OCI-LY3 (cell line): ENCODE measurements at regions not wholly inside any gene's neighbourhood (a gene's known extent, or its start where the extent isn't known, plus 50 kb on each side); places are given as distances from the start of the nearest gene placed in this dataset.

Experiments used
- H2AFZ ChIP-seq: fragments of 200-600, 300-600 bp; shearing (Covaris generic); 2 replicates; pipeline ENCODE4 v1.6.0; 2014; ENCODE audit warnings: antibody characterized with exemption, low read depth, low read length
- H3K27ac ChIP-seq: fragments of 200-600, 300-600 bp; sonication (generic); 2 replicates; pipeline ENCODE4 v1.5.1; 2014; ENCODE audit warnings: mild to moderate bottlenecking, low read length, moderate library complexity, mixed read lengths
- H3K27me3 ChIP-seq: fragments of 200-600, 300-600 bp; sonication (generic); 2 replicates; pipeline ENCODE4 v1.6.1; 2014; ENCODE audit warnings: low read depth, low read length, mixed read lengths
- H3K36me3 ChIP-seq: fragments of 200-600, 300-600 bp; sonication (generic); replicated peaks from 2 replicates; pipeline ENCODE3; 2014; ENCODE audit warnings: low read depth, low read length, mixed read lengths
- H3K4me1 ChIP-seq: fragments of 300-600, 200-600 bp; sonication (generic); 2 replicates; pipeline ENCODE4 v1.6.1; 2014; ENCODE audit warnings: low read length, mixed read lengths
- H3K4me2 ChIP-seq: fragments of 200-600, 300-600 bp; sonication (generic); 2 replicates; pipeline ENCODE4 v1.6.1; 2014; ENCODE audit warnings: low read length, mixed read lengths
- H3K4me3 ChIP-seq: fragments of 300-600, 200-600 bp; sonication (generic); 2 replicates; pipeline ENCODE4 v1.5.1; 2014; ENCODE audit warnings: antibody characterized with exemption, mild to moderate bottlenecking, low read length, moderate library complexity
- H3K79me2 ChIP-seq: fragments of 300-600, 200-600 bp; shearing (Covaris generic); 2 replicates; pipeline ENCODE4 v1.6.1; 2014; ENCODE audit warnings: mild to moderate bottlenecking, low read length, mixed read lengths
- H3K9ac ChIP-seq: fragments of 300-600, 200-600 bp; shearing (Covaris generic); 2 replicates; pipeline ENCODE4 v1.6.0; 2014; ENCODE audit warnings: mild to moderate bottlenecking, low read length, moderate library complexity
- H3K9me3 ChIP-seq: fragments of 200-600, 300-600 bp; shearing (Covaris generic); 2 replicates; pipeline ENCODE4 v1.6.1; 2014; ENCODE audit warnings: low read length, mixed read lengths; ENCODE audit not compliant: insufficient read depth
- H4K20me1 ChIP-seq: fragments of 200-600, 300-600 bp; sonication (generic); 2 replicates; pipeline ENCODE4 v1.6.1; 2016; ENCODE audit warnings: low read length, mixed read lengths; ENCODE audit not compliant: insufficient read depth
- EZH2phosphoT487 ChIP-seq: fragments of 200-600 bp; shearing (Covaris generic); IDR thresholded peaks from 2 replicates; pipeline ENCODE4 v1.6.1; 2018; ENCODE audit warnings: antibody characterized with exemption, mixed run types, low read depth
- TF ChIP-seq, protein P1 (sequence below): fragments of 200-600, 300-600 bp; sonication (generic); IDR thresholded peaks from 2 replicates; pipeline ENCODE4 v1.5.1; 2014; ENCODE audit warnings: antibody characterized with exemption, low read length, low read depth

DNA sequence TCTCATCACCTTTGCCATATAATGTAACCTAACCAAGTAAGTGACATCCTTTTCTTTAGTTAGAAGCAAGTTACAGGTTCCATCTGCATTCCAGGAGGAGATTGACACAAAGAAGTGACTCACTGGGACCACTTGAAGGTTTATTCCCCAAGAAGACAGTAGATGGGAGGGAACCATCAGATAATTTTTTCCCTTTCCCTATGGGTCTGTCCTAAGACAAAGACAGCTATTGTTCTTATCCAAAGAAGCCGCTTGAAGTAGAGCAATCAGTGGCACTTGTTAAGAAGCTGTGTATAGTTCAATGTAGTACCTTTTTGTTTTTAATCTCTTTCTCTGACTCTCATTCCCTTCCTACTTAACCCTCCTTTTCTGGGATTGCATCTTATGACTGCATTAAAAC lies 139.9 kb upstream of the B3GALT2 start:
- no peaks in the 10 kb centered on the region for H3K36me3 ChIP-seq
- no peaks in the 10 kb centered on the region for H3K79me2 ChIP-seq
- H2AFZ ChIP-seq, result no peak overlapping the region
- H3K27ac ChIP-seq, result no peak overlapping the region
- no peak overlapping the region for H3K4me2 ChIP-seq
- no peak overlapping the region for H3K4me3 ChIP-seq
- no peak overlapping the region for H3K9ac ChIP-seq
- H3K9me3 ChIP-seq, result peaks cover 13% of the 10 kb centered on the region; the same call in 1 of the 2 replicates
- no peaks in the 10 kb centered on the region for H4K20me1 ChIP-seq
- H3K27me3 ChIP-seq, result no peaks in the 10 kb centered on the region
- no peaks in the 10 kb centered on the region for H3K4me1 ChIP-seq
- TF ChIP-seq, protein P1, sequence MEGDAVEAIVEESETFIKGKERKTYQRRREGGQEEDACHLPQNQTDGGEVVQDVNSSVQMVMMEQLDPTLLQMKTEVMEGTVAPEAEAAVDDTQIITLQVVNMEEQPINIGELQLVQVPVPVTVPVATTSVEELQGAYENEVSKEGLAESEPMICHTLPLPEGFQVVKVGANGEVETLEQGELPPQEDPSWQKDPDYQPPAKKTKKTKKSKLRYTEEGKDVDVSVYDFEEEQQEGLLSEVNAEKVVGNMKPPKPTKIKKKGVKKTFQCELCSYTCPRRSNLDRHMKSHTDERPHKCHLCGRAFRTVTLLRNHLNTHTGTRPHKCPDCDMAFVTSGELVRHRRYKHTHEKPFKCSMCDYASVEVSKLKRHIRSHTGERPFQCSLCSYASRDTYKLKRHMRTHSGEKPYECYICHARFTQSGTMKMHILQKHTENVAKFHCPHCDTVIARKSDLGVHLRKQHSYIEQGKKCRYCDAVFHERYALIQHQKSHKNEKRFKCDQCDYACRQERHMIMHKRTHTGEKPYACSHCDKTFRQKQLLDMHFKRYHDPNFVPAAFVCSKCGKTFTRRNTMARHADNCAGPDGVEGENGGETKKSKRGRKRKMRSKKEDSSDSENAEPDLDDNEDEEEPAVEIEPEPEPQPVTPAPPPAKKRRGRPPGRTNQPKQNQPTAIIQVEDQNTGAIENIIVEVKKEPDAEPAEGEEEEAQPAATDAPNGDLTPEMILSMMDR, result no peak
- no peak for TF ChIP-seq EZH2phosphoT487

DNA sequence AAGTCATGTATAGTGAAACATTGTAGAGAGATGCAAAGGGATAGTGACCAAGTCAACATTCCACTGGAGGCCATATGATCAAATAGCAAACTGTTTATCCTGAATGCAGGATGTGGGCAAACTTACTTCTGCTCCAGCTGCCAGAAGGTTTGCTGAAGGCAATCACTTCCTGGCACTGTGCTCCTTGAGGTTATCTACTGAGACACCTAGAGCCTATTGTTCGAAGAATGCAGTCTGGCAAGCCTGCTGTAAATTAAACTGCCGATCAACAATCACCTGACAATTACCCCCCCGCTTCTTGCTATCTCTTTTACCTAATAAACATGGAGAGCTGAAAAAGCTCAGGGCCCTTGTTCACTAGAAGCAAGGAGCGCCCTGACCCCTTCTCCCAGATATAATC lies 139.4 kb upstream of the B3GALT2 start:
- Histone ChIP-seq H3K4me2 (no peak overlapping the region), H3K79me2 (no peaks in the 10 kb centered on the region), H2AFZ (no peak overlapping the region), H3K36me3 (no peaks in the 10 kb centered on the region), H3K27me3 (no peaks in the 10 kb centered on the region), H3K4me1 (no peaks in the 10 kb centered on the region), H3K27ac (no peak overlapping the region), H4K20me1 (no peaks in the 10 kb centered on the region), H3K9me3 (peaks cover 11% of the 10 kb centered on the region; the same call in 1 of the 2 replicates), H3K9ac (no peak overlapping the region), H3K4me3 (no peak overlapping the region)
- no peak for TF ChIP-seq EZH2phosphoT487
- TF ChIP-seq, protein P1, result no peak

DNA sequence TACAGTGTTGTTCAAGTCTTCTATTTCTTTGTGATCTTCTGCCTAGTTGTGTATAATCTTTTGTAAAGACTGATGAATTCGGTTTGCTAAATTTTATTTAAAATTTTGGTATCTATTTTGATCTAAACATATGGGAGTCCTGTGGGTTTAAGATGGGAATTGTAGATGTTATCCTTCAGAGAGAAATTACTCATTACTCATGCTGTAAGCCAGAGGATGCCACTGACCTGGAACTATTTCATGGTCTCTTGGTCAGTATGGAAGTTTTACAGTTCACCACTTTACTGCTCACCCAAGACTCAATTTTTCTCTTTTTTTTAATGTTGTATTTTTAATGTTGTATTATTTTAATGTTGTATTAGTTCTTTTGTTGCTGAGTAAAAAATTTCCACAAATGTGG lies 138.6 kb upstream of the B3GALT2 start:
- Histone ChIP-seq H3K9ac (no peak overlapping the region), H3K4me1 (no peaks in the 10 kb centered on the region), H4K20me1 (no peaks in the 10 kb centered on the region), H3K4me2 (no peak overlapping the region), H2AFZ (no peak overlapping the region), H3K27ac (no peak overlapping the region), H3K4me3 (no peak overlapping the region), H3K9me3 (peaks cover 8% of the 10 kb centered on the region; the same call in 1 of the 2 replicates), H3K27me3 (no peaks in the 10 kb centered on the region), H3K36me3 (no peaks in the 10 kb centered on the region), H3K79me2 (no peaks in the 10 kb centered on the region)
- no peak for TF ChIP-seq EZH2phosphoT487
- TF ChIP-seq, protein P1, result no peak

DNA sequence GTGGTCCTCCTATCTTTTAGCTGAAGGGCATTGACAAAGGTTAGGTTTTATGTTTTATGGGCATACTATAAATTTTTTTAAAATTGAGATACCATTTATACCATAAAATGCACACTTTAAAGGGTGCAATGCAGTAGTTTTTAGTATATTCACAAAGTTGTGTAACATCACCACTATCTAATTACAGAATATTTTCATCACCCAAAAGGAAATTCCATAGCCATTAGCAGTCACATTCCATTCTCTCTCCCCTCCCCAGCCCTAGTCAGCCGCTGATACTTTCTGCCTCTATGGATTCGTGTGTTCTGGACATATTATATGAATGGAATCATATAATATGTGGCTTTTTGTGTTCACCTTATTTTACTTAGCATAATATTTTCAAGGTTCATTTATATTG lies 135.8 kb upstream of the B3GALT2 start:
- Histone ChIP-seq H3K79me2 (no peaks in the 10 kb centered on the region), H2AFZ (no peak overlapping the region), H3K36me3 (no peaks in the 10 kb centered on the region), H3K27me3 (no peaks in the 10 kb centered on the region), H3K4me2 (no peak overlapping the region), H3K9me3 (0 out of 2 replicates have a peak, but pooled peaks cover 19% of the 10 kb centered on the region), H3K9ac (no peak overlapping the region), H3K4me3 (no peak overlapping the region), H3K27ac (no peak overlapping the region), H3K4me1 (no peaks in the 10 kb centered on the region), H4K20me1 (no peaks in the 10 kb centered on the region)
- TF ChIP-seq, protein P1, result no peak
- TF ChIP-seq EZH2phosphoT487, result no peak
